ENCODE measurements at regions not wholly inside any gene's neighbourhood (a gene's known extent, or its start where the extent isn't known, plus 50 kb on each side); places are given as distances from the start of the nearest gene placed in this dataset.

GRCh38 chr3:99504258-99504657 lies 134.1 kb upstream of the COL8A1 start:
- Histone ChIP-seq H3K27ac (peak overlapping the region in 1 of 3 donors; percentile 2), H3K4me3 (replicated peaks in 1 of 3) (no peak overlapping the region), H3K9me3 (no peaks in the 10 kb centered on the region), H3K27me3 (no peaks in the 10 kb centered on the region), H3K4me1 (peaks cover 5 to 6% of the 10 kb centered on the region in 2 donors), H3K36me3 (no peaks in the 10 kb centered on the region)
- no peak for DNase-seq
- no peak for TF ChIP-seq POLR2A (IDR thresholded peaks at IDR 0.05)
- TF ChIP-seq CTCF (IDR thresholded peaks at IDR 0.05) = no peak
- 92 to 93% methylated on average over 2 of the region's 2 CpGs for WGBS, 2 donors
- intact Hi-C loops (cut with DNase I) = loop anchor here (10.0 kb wide), 1 partner anchor 121 kb away; no protein-coding TSS in a partner anchor

DNA sequence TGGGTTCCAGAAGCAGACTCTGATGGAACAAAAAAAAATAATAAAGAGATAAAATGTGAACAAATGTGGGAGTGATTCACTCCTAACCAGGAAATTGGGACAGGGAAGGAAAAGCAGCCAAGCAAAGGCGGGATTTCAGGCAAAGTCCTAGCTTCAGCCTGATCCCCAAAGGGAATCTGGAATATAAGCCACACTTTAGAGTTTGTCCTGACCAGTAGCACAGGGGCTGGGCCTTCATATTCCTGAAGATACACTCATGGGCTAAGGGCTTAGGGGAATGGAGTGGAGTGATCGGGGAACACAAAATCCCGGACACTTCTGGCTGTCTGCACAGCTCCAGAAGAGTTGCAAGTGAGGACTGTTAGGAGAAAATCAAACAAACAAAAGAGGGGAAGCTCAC lies 135.0 kb upstream of the COL8A1 start:
- 65 to 70% methylated on average over 3 of the region's 3 CpGs for WGBS, 2 donors
- H3K4me1 ChIP-seq = peaks cover 3 to 4% of the 10 kb centered on the region in 2 donors
- no peak for TF ChIP-seq POLR2A (IDR thresholded peaks at IDR 0.05)
- no peak for TF ChIP-seq CTCF (IDR thresholded peaks at IDR 0.05)
- no peak for DNase-seq
- no peak overlapping the region for H3K4me3 ChIP-seq (replicated peaks in 1 of 3)
- no peaks in the 10 kb centered on the region for H3K27me3 ChIP-seq
- intact Hi-C loops (cut with DNase I) = loop anchor here (10.0 kb wide), 1 partner anchor 121 kb away; no protein-coding TSS in a partner anchor
- no peaks in the 10 kb centered on the region for H3K9me3 ChIP-seq
- no peaks in the 10 kb centered on the region for H3K36me3 ChIP-seq
- peak overlapping the region in 1 of 3 donors; percentile 2 for H3K27ac ChIP-seq

DNA sequence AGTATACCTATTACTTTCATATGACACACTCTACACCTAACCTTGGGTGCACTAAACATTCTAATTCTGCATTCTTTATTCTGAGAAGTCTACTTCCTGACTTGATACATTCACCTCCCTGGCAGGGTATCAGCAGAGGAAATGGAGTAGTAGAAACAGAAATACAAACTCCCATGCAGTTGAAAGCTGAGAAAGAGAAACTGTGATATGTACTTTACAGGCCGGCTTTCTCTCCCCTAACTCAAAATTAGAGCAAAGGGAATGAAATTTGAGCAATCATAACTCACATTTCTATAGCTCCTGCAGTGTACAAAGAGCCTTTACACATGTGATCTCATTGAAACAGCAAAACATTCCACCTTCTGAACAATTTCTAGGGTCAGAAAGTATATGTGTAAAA lies 135.5 kb upstream of the COL8A1 start:
- no peak for TF ChIP-seq POLR2A (IDR thresholded peaks at IDR 0.05)
- no peak for TF ChIP-seq CTCF (IDR thresholded peaks at IDR 0.05)
- H3K4me1 ChIP-seq = no peaks in the 10 kb centered on the region
- WGBS, 2 donors = 51 to 56% methylated on average over 1 of the region's 1 CpG
- no peaks in the 10 kb centered on the region for H3K36me3 ChIP-seq
- no peaks in the 10 kb centered on the region for H3K9me3 ChIP-seq
- H3K27ac ChIP-seq = no peak overlapping the region
- H3K27me3 ChIP-seq = no peaks in the 10 kb centered on the region
- intact Hi-C loops (cut with DNase I) = loop anchor here (10.0 kb wide), 1 partner anchor 122 kb away; no protein-coding TSS in a partner anchor
- no peak overlapping the region for H3K4me3 ChIP-seq (replicated peaks in 1 of 3)
- DNase-seq = no peak

DNA sequence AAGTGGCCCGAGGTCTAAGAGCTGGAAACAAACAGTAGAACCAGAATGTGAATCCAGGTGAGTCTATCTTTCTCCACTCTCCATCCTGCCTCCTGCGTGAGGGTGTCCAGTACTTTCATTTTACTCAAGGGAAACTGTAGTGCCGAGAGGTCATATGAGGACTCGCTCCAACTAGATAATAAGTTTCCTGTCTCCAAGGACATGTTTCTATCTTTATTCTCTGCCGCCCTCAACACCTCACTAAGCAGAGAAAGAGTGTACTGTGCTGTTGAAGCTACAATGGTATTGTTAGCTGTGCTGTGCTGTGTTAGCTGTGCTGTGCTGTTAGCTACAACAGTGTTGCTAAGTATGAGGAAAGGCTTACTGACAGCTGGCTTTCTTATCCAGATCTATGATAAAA lies 137.9 kb upstream of the COL8A1 start:
- H3K36me3 ChIP-seq = no peaks in the 10 kb centered on the region
- no peak overlapping the region for H3K27ac ChIP-seq
- 75 to 89% methylated on average over 5 of the region's 5 CpGs for WGBS, 2 donors
- H3K9me3 ChIP-seq = no peaks in the 10 kb centered on the region
- DNase-seq = no peak
- no peak overlapping the region for H3K4me3 ChIP-seq (replicated peaks in 1 of 3)
- intact Hi-C loops (cut with DNase I) = loop anchor here (10.0 kb wide), 1 partner anchor 124 kb away; no protein-coding TSS in a partner anchor
- TF ChIP-seq POLR2A (IDR thresholded peaks at IDR 0.05) = no peak
- no peak for TF ChIP-seq CTCF (IDR thresholded peaks at IDR 0.05)
- no peaks in the 10 kb centered on the region for H3K27me3 ChIP-seq
- H3K4me1 ChIP-seq = no peaks in the 10 kb centered on the region

DNA sequence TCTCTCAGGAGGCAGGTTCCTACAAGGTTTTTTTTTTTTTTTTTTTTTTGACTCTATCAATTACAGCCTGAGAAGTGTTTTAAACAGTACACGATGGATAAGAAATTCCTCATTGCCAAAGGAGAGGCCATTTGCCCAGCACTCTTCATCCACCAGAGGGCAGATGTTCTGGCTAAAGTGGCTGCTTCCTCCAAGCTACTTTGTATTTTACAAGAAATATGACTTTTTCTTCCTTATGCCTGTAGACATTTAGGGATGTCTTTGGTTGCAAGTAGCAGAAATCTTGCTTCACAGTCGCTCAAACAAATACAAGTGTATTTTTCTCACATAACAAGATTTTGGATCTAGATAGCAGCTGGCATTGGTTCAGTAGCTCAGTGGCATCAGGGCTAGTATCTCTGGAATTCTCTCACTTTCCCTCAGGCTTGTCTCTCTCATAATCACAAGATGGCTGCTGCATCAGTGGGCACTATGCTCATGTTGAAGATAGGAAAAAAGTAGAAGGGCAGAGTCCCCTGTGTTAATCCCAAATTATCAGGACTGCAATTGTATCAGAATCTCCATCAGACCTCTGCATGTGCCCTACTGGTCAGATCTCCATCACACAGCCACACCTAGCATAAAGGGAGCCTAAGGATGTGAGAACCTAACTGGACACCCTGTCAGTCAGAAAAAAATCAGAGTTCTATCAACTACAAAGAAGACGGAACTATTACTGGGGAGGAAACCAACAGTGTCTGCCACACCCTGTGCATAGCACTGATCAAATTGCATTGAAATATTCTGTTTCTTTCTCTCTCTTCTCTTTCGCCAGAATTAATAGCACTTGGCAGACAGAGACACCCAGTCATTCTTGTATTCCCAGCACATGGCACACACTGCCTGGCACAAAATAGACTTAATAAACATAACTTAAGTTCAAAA lies 138.9 kb upstream of the COL8A1 start:
- Histone ChIP-seq H3K27ac (no peak overlapping the region), H3K4me3 (replicated peaks in 1 of 3) (no peak overlapping the region)
- WGBS, 2 donors = 46 to 53% methylated on average over 4 of the region's 4 CpGs

More for the DNA sequence above, 138.9 kb upstream of the COL8A1 start:
- H3K27me3 ChIP-seq = no peaks in the 10 kb centered on the region
- no peaks in the 10 kb centered on the region for H3K36me3 ChIP-seq
- intact Hi-C loops (cut with DNase I) = loop anchor here (5.0 to 10.0 kb wide), 2 partner anchors 125 to 253 kb away; no protein-coding TSS in a partner anchor
- peak; percentile 50 to 54 for DNase-seq
- H3K4me1 ChIP-seq = no peaks in the 10 kb centered on the region
- no peaks in the 10 kb centered on the region for H3K9me3 ChIP-seq
- TF ChIP-seq POLR2A (IDR thresholded peaks at IDR 0.05) = no peak
- peak in 5 of 6 experiments; percentile 38 to 68 (median 59) for TF ChIP-seq CTCF (IDR thresholded peaks at IDR 0.05)
